ENCODE measurements at regions not wholly inside any gene's neighbourhood (a gene's known extent, or its start where the extent isn't known, plus 50 kb on each side); places are given as distances from the start of the nearest gene placed in this dataset.

DNA sequence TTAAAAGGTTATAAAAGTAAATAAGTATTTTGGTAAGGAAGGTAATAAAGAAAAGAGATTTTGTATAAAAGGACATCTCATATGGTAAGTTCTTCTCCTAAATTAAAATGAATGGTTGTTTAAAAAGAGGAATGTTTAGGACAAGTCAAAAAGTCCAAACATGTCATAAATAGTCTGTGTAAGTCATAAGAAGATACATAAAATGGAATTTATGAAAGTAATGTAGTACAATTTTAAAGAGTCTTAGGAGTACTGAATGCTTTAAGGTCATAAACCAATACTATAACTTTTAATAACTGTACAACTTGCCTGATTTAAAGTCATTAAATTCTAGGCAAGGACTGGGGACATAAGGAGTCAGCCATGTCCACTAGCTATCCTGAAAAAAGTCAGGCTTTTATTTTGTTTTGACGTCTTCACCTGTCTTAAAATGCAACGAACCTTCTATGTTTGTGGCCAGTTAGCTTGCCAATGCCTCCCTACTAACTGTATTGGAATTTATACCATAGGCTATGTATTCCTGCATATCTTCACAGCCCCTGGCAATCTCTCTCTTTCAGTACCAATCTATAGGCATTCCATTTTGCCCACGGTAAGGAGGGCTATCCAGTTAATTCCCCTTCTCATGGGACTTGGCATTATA, 312.3 kb upstream of the LRRTM4 start:
- TF ChIP-seq POLR2A (IDR thresholded peaks at IDR 0.05) (no peak), CTCF (IDR thresholded peaks at IDR 0.05) (no peak)

All from vagina (tissue), 2 donors.